ENCODE measurements at regions not wholly inside any gene's neighbourhood (a gene's known extent, or its start where the extent isn't known, plus 50 kb on each side); places are given as distances from the start of the nearest gene placed in this dataset.

GRCh38 chr5:61884252-61884855 lies 421.7 kb upstream of the KIF2A start:
- TF ChIP-seq CTCF (IDR thresholded peaks at IDR 0.05) (no peak), POLR2A (IDR thresholded peaks at IDR 0.05) (no peak)
